Osteocyte (in vitro differentiated cells): ENCODE measurements at regions not wholly inside any gene's neighbourhood (a gene's known extent, or its start where the extent isn't known, plus 50 kb on each side); places are given as distances from the start of the nearest gene placed in this dataset.
"Not testable (repeated sequence)": the region's sequence is repeated elsewhere in the genome, so short reads cannot be mapped to it uniquely, and the experiment has no call there.

Experiments used
- DNase-seq: peaks from one replicate; pipeline ENCODE4 v3.0.0; 2021; ENCODE audit warnings: mixed read lengths; ENCODE audit not compliant: unreplicated experiment; ENCODE audit errors: extremely low spot score
- H3K27ac Mint-ChIP-seq: one replicate; pipeline ENCODE4 v1.8.0; 2021; ENCODE audit warnings: mild to moderate bottlenecking, mixed read lengths; ENCODE audit not compliant: unreplicated experiment
- H3K27me3 Mint-ChIP-seq: one replicate; pipeline ENCODE4 v1.8.0; 2021; ENCODE audit warnings: mixed read lengths; ENCODE audit not compliant: unreplicated experiment
- H3K36me3 Mint-ChIP-seq: one replicate; pipeline ENCODE4 v1.8.0; 2021; ENCODE audit warnings: mixed read lengths; ENCODE audit not compliant: unreplicated experiment
- H3K4me1 Mint-ChIP-seq: one replicate; pipeline ENCODE4 v1.8.0; 2021; ENCODE audit warnings: mixed read lengths; ENCODE audit not compliant: unreplicated experiment
- H3K4me3 Mint-ChIP-seq: one replicate; pipeline ENCODE4 v1.8.0; 2021; ENCODE audit warnings: mild to moderate bottlenecking, moderate library complexity, mixed read lengths; ENCODE audit not compliant: unreplicated experiment
- H3K9me3 Mint-ChIP-seq: one replicate; pipeline ENCODE4 v1.8.0; 2021; ENCODE audit warnings: mixed read lengths; ENCODE audit not compliant: unreplicated experiment
- CTCF ChIP-seq: fragments of 200-600 bp; sonication (generic); IDR thresholded peaks from 2 replicates; pipeline ENCODE4 v1.5.0; 2021; ENCODE audit warnings: antibody characterized with exemption, mild to moderate bottlenecking, moderate library complexity

GRCh38 chr22:19606332-19607191 lies 82.4 kb upstream of the CLDN5 start:
- Mint-ChIP-seq H3K27ac (no peak overlapping the region), H3K27me3 (peaks cover 26% of the 10 kb centered on the region), H3K9me3 (no peaks in the 10 kb centered on the region), H3K4me1 (no peaks in the 10 kb centered on the region), H3K36me3 (no peaks in the 10 kb centered on the region), H3K4me3 (no peak overlapping the region)
- DNase-seq = no peak
- TF ChIP-seq CTCF = no peak

GRCh38 chr22:19607192-19608002 lies 83.2 kb upstream of the CLDN5 start:
- TF ChIP-seq CTCF = no peak
- Mint-ChIP-seq H3K36me3 (no peaks in the 10 kb centered on the region), H3K9me3 (no peaks in the 10 kb centered on the region), H3K4me1 (no peaks in the 10 kb centered on the region), H3K27ac (no peak overlapping the region), H3K4me3 (no peak overlapping the region), H3K27me3 (peaks cover 19% of the 10 kb centered on the region)
- DNase-seq = no peak

GRCh38 chr22:19608003-19608690 lies 83.9 kb upstream of the CLDN5 start:
- Mint-ChIP-seq H3K36me3 (no peaks in the 10 kb centered on the region), H3K27me3 (peaks cover 12% of the 10 kb centered on the region), H3K27ac (no peak overlapping the region), H3K4me1 (no peaks in the 10 kb centered on the region), H3K4me3 (no peak overlapping the region), H3K9me3 (no peaks in the 10 kb centered on the region)
- no peak for TF ChIP-seq CTCF
- no peak for DNase-seq

- not testable (repeated sequence) for H3K4me3 Mint-ChIP-seq, H3K4me1 Mint-ChIP-seq, H3K27ac Mint-ChIP-seq, DNase-seq, H3K36me3 Mint-ChIP-seq, H3K9me3 Mint-ChIP-seq
- H3K27me3 Mint-ChIP-seq = peaks cover 17% of the 10 kb centered on the region
Observed at GRCh38 chr22:19609753-19610152, 85.5 kb upstream of the CLDN5 start.

GRCh38 chr22:19610518-19611253 lies 86.5 kb upstream of the CLDN5 start:
- peaks cover 25% of the 10 kb centered on the region for H3K27me3 Mint-ChIP-seq
- no peaks in the 10 kb centered on the region for H3K36me3 Mint-ChIP-seq
- H3K4me3 Mint-ChIP-seq = no peak overlapping the region
- no peak for DNase-seq
- TF ChIP-seq CTCF = no peak
- H3K4me1 Mint-ChIP-seq = no peaks in the 10 kb centered on the region
- no peaks in the 10 kb centered on the region for H3K9me3 Mint-ChIP-seq
- H3K27ac Mint-ChIP-seq = no peak overlapping the region
